HepG2 (cell line): ENCODE measurements at regions not wholly inside any gene's neighbourhood (a gene's known extent, or its start where the extent isn't known, plus 50 kb on each side); places are given as distances from the start of the nearest gene placed in this dataset.

ENCODE experiments used
- ATAC-seq: fragments of 200-7000 bp; cut with Tn5 transposase; 3 replicates; pipeline ENCODE4 v1.9.1; 2020; ENCODE audit warnings: mild to moderate bottlenecking, moderate library complexity
- BruUV-seq: library from RNA; stranded (reverse); fragments of 400-500 nt; replicated peaks from 2 replicates; lab custom pipeline; 2021; lab: Mats Ljungman, UMichigan
- CTCF ChIA-PET: fragments of 300-600 bp; formaldehyde crosslinking; extraction: SDS; loops from one replicate; lab custom pipeline; 2021; ENCODE audit warnings: low total read pairs, inconsistent platforms, low intra/inter-chr PET ratio; lab: Yijun Ruan, JAX
- POLR2A ChIA-PET: fragments of 350-600 bp; sonication (Branson Sonifier 250); formaldehyde crosslinking; loops from one replicate; lab custom pipeline; 2020; ENCODE audit warnings: antibody characterized with exemption, inconsistent platforms; lab: Yijun Ruan, JAX
- DNase-seq: peaks from one replicate; pipeline ENCODE4 v3.0.0-alpha.2; 2015; ENCODE audit warnings: low spot score
- FAIRE-seq: peaks from 3 replicates; lab custom pipeline; 2011; peaks lifted over from hg19 to GRCh38; lab: Jason Lieb, UNC
- H2AFZ ChIP-seq: one replicate; pipeline ENCODE4 v1.6.1; 2011; ENCODE audit warnings: low read length, inconsistent platforms
- H3K27ac ChIP-seq: fragments of 300-600 bp; 3 replicates; pipeline ENCODE4 v1.8.0; 2011; ENCODE audit warnings: mixed run types, mild to moderate bottlenecking, mixed read lengths, low read length, inconsistent platforms; ENCODE audit not compliant: insufficient read depth; ENCODE audit errors: extremely low read length
- H3K27me3 ChIP-seq, 2 experiments: fragments of 200-600 bp in 1 of 2; 2 replicates in 1 of 2; 3 replicates in 1 of 2; pipeline versions ENCODE4 v1.6.0 to v1.8.0; 2011; ENCODE audit warnings: low read length in 2 of 2, mild to moderate bottlenecking in 2 of 2, moderate library complexity in 2 of 2, inconsistent platforms in 1 of 2; ENCODE audit not compliant: insufficient read depth in 2 of 2, control insufficient read depth in 1 of 2
- H3K36me3 ChIP-seq, 2 experiments: fragments of 200-600 bp in 1 of 2; replicated peaks in 1 of 2; 2 replicates in 1 of 2; 3 replicates in 1 of 2; pipeline versions ENCODE4 v1.5.1 to v1.8.0; 2011; ENCODE audit warnings: low read length in 2 of 2, inconsistent platforms in 1 of 2; ENCODE audit not compliant: insufficient read depth in 2 of 2, control insufficient read depth in 1 of 2
- H3K4me1 ChIP-seq: 2 replicates; pipeline ENCODE4 v1.5.1; 2012; ENCODE audit warnings: low read length, inconsistent platforms; ENCODE audit not compliant: insufficient read depth
- H3K4me2 ChIP-seq: 2 replicates; pipeline ENCODE4 v1.6.0; 2011; ENCODE audit warnings: low read depth, low read length, inconsistent platforms
- H3K4me3 ChIP-seq, 3 experiments: fragments of 200-600 bp in 1 of 3; sonication (generic), shearing (Covaris generic) in 1 of 3; replicated peaks in 1 of 3; 2 replicates each; pipeline ENCODE4 v1.5.1; 2011 to 2016; ENCODE audit warnings: low read length in 3 of 3, inconsistent platforms in 2 of 3, low read depth in 2 of 3, mild to moderate bottlenecking in 2 of 3, control low read depth in 1 of 3, mixed read lengths in 1 of 3; ENCODE audit not compliant: insufficient read depth in 1 of 3
- H3K79me2 ChIP-seq: one replicate; pipeline ENCODE4 v1.6.1; 2011; ENCODE audit warnings: low read length, inconsistent platforms; ENCODE audit not compliant: insufficient read depth
- H3K9ac ChIP-seq: 2 replicates; pipeline ENCODE4 v1.6.0; 2011; ENCODE audit warnings: mild to moderate bottlenecking, low read depth, low read length, inconsistent platforms; ENCODE audit not compliant: insufficient read depth
- H3K9me3 ChIP-seq: 2 replicates; pipeline ENCODE4 v1.5.1; 2012; ENCODE audit warnings: mild to moderate bottlenecking, low read length
- H4K20me1 ChIP-seq: 2 replicates; pipeline ENCODE4 v1.6.0; 2011; ENCODE audit warnings: inconsistent platforms, mild to moderate bottlenecking, low read length, moderate library complexity; ENCODE audit not compliant: insufficient read depth
- ESRRA ChIP-seq: sonication (generic); formaldehyde crosslinking; IDR thresholded peaks from 2 replicates; pipeline ENCODE4 v1.5.1; 2020; ENCODE audit warnings: mild to moderate bottlenecking, low read depth, missing genetic modification reagents
- FOXA1 ChIP-seq, 2 experiments: fragments of 450-650 bp in 1 of 2; sonication (generic) in 1 of 2; formaldehyde crosslinking in 1 of 2; IDR thresholded peaks; 2 replicates each; pipeline versions ENCODE4 v1.4.0 to v1.6.1; 2016 to 2020; ENCODE audit warnings: missing genetic modification reagents in 1 of 2
- GZF1 ChIP-seq: sonication (generic); formaldehyde crosslinking; IDR thresholded peaks from 2 replicates; pipeline ENCODE4 v1.5.1; 2020; ENCODE audit warnings: mild to moderate bottlenecking, missing genetic modification reagents
- KLF13 ChIP-seq: sonication (generic); formaldehyde crosslinking; IDR thresholded peaks from 2 replicates; pipeline ENCODE4 v1.4.0; 2020; ENCODE audit warnings: mild to moderate bottlenecking, missing genetic modification reagents
- REXO4 ChIP-seq: sonication (generic); formaldehyde crosslinking; IDR thresholded peaks from 2 replicates; pipeline ENCODE4 v1.8.0; 2022; ENCODE audit warnings: missing genetic modification reagents, mild to moderate bottlenecking, borderline replicate concordance
- SIX4 ChIP-seq: sonication (generic); formaldehyde crosslinking; IDR thresholded peaks from 2 replicates; pipeline ENCODE4 v1.4.0; 2020; ENCODE audit warnings: missing genetic modification reagents
- WIZ ChIP-seq: sonication (generic); formaldehyde crosslinking; IDR thresholded peaks from 2 replicates; pipeline ENCODE4 v1.5.1; 2020; ENCODE audit warnings: mild to moderate bottlenecking, missing genetic modification reagents
- ZFP41 ChIP-seq: sonication (generic); formaldehyde crosslinking; IDR thresholded peaks from 2 replicates; pipeline ENCODE4 v1.4.0; 2020; ENCODE audit warnings: mild to moderate bottlenecking, missing genetic modification reagents, borderline replicate concordance
- ZNF33B ChIP-seq: sonication (generic); formaldehyde crosslinking; IDR thresholded peaks from 2 replicates; pipeline ENCODE4 v1.5.1; 2020; ENCODE audit warnings: mild to moderate bottlenecking, missing genetic modification reagents
- ZNF354B ChIP-seq: sonication (generic); formaldehyde crosslinking; IDR thresholded peaks from 2 replicates; pipeline ENCODE4 v1.8.0; 2022; ENCODE audit warnings: mild to moderate bottlenecking, missing genetic modification reagents
- ZNF44 ChIP-seq: sonication (generic); formaldehyde crosslinking; IDR thresholded peaks from 2 replicates; pipeline ENCODE4 v1.5.1; 2020; ENCODE audit warnings: mild to moderate bottlenecking, missing genetic modification reagents
- ZNF441 ChIP-seq: sonication (generic); formaldehyde crosslinking; IDR thresholded peaks from 2 replicates; pipeline ENCODE4 v1.7.0; 2021; ENCODE audit warnings: missing genetic modification reagents, borderline replicate concordance
- ZNF841 ChIP-seq: sonication (generic); formaldehyde crosslinking; IDR thresholded peaks from 2 replicates; pipeline ENCODE4 v1.8.1; 2023; ENCODE audit warnings: missing genetic modification reagents, borderline replicate concordance
- WGBS: methylation state at CpG from one replicate; pipeline ENCODE4 v1.1.6; 2017; ENCODE audit warnings: low lambda C conversion rate; 5-methylcytosine and 5-hydroxymethylcytosine counted together
- in situ Hi-C: cut with HindIII; loops from 2 replicates; pipeline ENCODE4 v1.10.0; 2017; ENCODE audit warnings: low pct_unique_long_range_greater_than_20kb; ENCODE audit not compliant: extremely low pct_ligation_motif_present
- intact Hi-C: fragments of 100-400 bp; cut with micrococcal nuclease; formaldehyde crosslinking; loops from one replicate; pipeline ENCODE4 v1.10.0; 2022; ENCODE audit not compliant: unreplicated experiment
- TF ChIP-seq, protein P1 (sequence below): sonication (generic); formaldehyde crosslinking; IDR thresholded peaks from 2 replicates; pipeline ENCODE4 v1.5.0; 2020; ENCODE audit warnings: missing genetic modification reagents
- TF ChIP-seq, protein P2 (sequence below): fragments of 450-650 bp; IDR thresholded peaks from 2 replicates; pipeline ENCODE4 v1.6.1; 2017
- TF ChIP-seq, protein P3 (sequence below): sonication (generic); formaldehyde crosslinking; IDR thresholded peaks from 2 replicates; pipeline ENCODE4 v1.9.0; 2021; ENCODE audit warnings: missing genetic modification reagents, mild to moderate bottlenecking, borderline replicate concordance
- TF ChIP-seq, protein P4 (sequence below): sonication (generic); formaldehyde crosslinking; conservative IDR thresholded peaks from 2 replicates; pipeline ENCODE4 v1.8.0; 2022; ENCODE audit warnings: mild to moderate bottlenecking, moderate library complexity, missing genetic modification reagents

DNA sequence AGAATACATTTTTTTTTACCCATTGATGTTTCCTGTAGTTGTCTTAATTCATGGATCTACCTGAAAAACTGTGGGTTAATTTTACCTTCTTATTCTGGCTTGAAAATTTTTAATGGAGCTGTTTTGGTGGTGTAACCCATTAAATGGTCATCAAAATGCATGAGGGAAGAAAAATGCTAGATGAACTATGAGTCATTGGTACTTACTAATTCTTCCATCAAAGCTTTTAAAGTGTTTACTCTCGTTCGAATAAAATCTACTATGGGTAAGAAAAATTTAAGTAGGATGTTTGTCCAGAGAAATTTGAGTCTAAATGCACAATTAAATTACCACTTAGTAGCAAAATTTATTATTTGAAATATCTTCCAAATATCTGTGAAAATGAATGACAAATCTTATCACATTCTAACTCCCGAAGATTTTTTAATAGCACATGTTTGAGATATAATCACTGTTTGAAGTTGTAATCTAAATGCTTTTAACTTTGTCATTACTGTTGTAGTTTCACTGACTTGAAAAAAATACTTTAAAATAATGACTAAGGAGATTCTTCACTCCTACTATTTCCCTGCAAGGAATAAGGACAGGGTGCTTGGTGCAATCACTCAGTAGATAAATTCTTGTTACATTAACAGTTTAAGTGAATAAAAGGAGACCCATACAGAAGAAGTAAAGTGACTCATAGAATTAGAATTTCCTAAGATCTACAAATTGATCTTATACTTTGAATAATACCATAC is 437.7 kb downstream of the IRS2 start:
- ChIA-PET POLR2A (no interaction called here), CTCF (no interaction called here)
- no peak overlapping the region for H3K27ac ChIP-seq
- no peaks in the 10 kb centered on the region for H3K36me3 ChIP-seq
- H3K4me3 ChIP-seq = no peak overlapping the region
- no peaks in the 10 kb centered on the region for H3K79me2 ChIP-seq
- peaks cover 4% of the 10 kb centered on the region; the same call in 1 of the 2 replicates for H3K9me3 ChIP-seq
- no peaks in the 10 kb centered on the region for H3K4me1 ChIP-seq
- ATAC-seq (no peak), FAIRE-seq (no peak), DNase-seq (no peak)
- no peak overlapping the region for H3K9ac ChIP-seq
- in situ Hi-C loops = no loop called here
- no peaks in the 10 kb centered on the region for H3K27me3 ChIP-seq
- 0% methylated on average over 3 of the region's 3 CpGs for WGBS
- no peaks in the 10 kb centered on the region for H4K20me1 ChIP-seq
- BruUV-seq = no TSS peak
- TF ChIP-seq ZNF841 (no peak), ZNF354B (no peak), FOXA1 (IDR thresholded peaks at IDR 0.05) (no peak), FOXA1 (CRISPR knock-in tag; IDR thresholded peaks at IDR 0.05) (no peak), WIZ (CRISPR knock-in tag) (no peak), ZFP41 (CRISPR knock-in tag) (no peak), KLF13 (CRISPR knock-in tag) (no peak), ZNF33B (CRISPR knock-in tag) (no peak), REXO4 (CRISPR knock-in tag) (no peak), SIX4 (CRISPR knock-in tag) (no peak), ZNF44 (CRISPR knock-in tag) (no peak), ZNF441 (CRISPR knock-in tag) (no peak), ESRRA (CRISPR knock-in tag) (no peak), GZF1 (CRISPR knock-in tag) (no peak)
- TF ChIP-seq, protein P1, sequence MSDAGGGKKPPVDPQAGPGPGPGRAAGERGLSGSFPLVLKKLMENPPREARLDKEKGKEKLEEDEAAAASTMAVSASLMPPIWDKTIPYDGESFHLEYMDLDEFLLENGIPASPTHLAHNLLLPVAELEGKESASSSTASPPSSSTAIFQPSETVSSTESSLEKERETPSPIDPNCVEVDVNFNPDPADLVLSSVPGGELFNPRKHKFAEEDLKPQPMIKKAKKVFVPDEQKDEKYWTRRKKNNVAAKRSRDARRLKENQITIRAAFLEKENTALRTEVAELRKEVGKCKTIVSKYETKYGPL (CRISPR knock-in tag) = no peak
- TF ChIP-seq, protein P2, sequence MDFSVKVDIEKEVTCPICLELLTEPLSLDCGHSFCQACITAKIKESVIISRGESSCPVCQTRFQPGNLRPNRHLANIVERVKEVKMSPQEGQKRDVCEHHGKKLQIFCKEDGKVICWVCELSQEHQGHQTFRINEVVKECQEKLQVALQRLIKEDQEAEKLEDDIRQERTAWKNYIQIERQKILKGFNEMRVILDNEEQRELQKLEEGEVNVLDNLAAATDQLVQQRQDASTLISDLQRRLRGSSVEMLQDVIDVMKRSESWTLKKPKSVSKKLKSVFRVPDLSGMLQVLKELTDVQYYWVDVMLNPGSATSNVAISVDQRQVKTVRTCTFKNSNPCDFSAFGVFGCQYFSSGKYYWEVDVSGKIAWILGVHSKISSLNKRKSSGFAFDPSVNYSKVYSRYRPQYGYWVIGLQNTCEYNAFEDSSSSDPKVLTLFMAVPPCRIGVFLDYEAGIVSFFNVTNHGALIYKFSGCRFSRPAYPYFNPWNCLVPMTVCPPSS = no peak
- TF ChIP-seq, protein P3, sequence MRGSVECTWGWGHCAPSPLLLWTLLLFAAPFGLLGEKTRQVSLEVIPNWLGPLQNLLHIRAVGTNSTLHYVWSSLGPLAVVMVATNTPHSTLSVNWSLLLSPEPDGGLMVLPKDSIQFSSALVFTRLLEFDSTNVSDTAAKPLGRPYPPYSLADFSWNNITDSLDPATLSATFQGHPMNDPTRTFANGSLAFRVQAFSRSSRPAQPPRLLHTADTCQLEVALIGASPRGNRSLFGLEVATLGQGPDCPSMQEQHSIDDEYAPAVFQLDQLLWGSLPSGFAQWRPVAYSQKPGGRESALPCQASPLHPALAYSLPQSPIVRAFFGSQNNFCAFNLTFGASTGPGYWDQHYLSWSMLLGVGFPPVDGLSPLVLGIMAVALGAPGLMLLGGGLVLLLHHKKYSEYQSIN (CRISPR knock-in tag) = no peak
- TF ChIP-seq, protein P4, sequence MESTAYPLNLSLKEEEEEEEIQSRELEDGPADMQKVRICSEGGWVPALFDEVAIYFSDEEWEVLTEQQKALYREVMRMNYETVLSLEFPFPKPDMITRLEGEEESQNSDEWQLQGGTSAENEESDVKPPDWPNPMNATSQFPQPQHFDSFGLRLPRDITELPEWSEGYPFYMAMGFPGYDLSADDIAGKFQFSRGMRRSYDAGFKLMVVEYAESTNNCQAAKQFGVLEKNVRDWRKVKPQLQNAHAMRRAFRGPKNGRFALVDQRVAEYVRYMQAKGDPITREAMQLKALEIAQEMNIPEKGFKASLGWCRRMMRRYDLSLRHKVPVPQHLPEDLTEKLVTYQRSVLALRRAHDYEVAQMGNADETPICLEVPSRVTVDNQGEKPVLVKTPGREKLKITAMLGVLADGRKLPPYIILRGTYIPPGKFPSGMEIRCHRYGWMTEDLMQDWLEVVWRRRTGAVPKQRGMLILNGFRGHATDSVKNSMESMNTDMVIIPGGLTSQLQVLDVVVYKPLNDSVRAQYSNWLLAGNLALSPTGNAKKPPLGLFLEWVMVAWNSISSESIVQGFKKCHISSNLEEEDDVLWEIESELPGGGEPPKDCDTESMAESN (CRISPR knock-in tag) = no peak
- H3K4me2 ChIP-seq = no peak overlapping the region
- intact Hi-C loops = no loop called here
- H2AFZ ChIP-seq = no peak overlapping the region
